Epidermal melanocyte (primary cell): ENCODE measurements at regions not wholly inside any gene's neighbourhood (a gene's known extent, or its start where the extent isn't known, plus 50 kb on each side); places are given as distances from the start of the nearest gene placed in this dataset.

Experiments
- DNase-seq: peaks from one replicate; pipeline ENCODE4 v3.0.0; 2011; ENCODE audit warnings: low spot score; ENCODE audit not compliant: insufficient read length

- peak; percentile 56 for DNase-seq
These were observed 122.5 kb downstream of the PHLDA1 start for GRCh38 chr12:75908961-75909605.

GRCh38 chr12:75905922-75906321 lies 125.7 kb downstream of the PHLDA1 start:
- no peak for DNase-seq

GRCh38 chr12:75900781-75901254 lies 130.8 kb downstream of the PHLDA1 start:
- DNase-seq, result no peak

GRCh38 chr12:75900226-75900625 lies 131.3 kb downstream of the PHLDA1 start:
- DNase-seq, result no peak

- no peak for DNase-seq
These were observed 136.4 kb downstream of the PHLDA1 start for GRCh38 chr12:75894965-75895754.

- DNase-seq, result no peak
These were observed 137.8 kb downstream of the PHLDA1 start for GRCh38 chr12:75893765-75894164.

GRCh38 chr12:75892731-75893408 lies 138.7 kb downstream of the PHLDA1 start:
- DNase-seq, result no peak

- no peak for DNase-seq
These were observed 140.5 kb downstream of the PHLDA1 start for GRCh38 chr12:75891072-75891471.

GRCh38 chr12:75890660-75891059 lies 140.9 kb downstream of the PHLDA1 start:
- DNase-seq, result no peak

- DNase-seq, result no peak
These were observed 141.4 kb downstream of the PHLDA1 start for GRCh38 chr12:75890141-75890540.

GRCh38 chr12:75888874-75889613 lies 142.5 kb downstream of the PHLDA1 start:
- peak; percentile 61 for DNase-seq

- DNase-seq, result no peak
These were observed 143.2 kb downstream of the PHLDA1 start for GRCh38 chr12:75888399-75888798.

GRCh38 chr12:75887979-75888378 lies 143.6 kb downstream of the PHLDA1 start:
- DNase-seq, result no peak

GRCh38 chr12:75884465-75884985 lies 147.1 kb downstream of the PHLDA1 start:
- DNase-seq, result no peak

GRCh38 chr12:75883241-75883640 lies 148.3 kb downstream of the PHLDA1 start:
- DNase-seq, result no peak

GRCh38 chr12:75882421-75882820 lies 149.2 kb downstream of the PHLDA1 start:
- DNase-seq, result no peak

- no peak for DNase-seq
These were observed 149.7 kb downstream of the PHLDA1 start for GRCh38 chr12:75881920-75882319.

- DNase-seq, result no peak
These were observed 153.6 kb downstream of the PHLDA1 start for GRCh38 chr12:75877763-75878621.

GRCh38 chr12:75876832-75877762 lies 154.5 kb downstream of the PHLDA1 start:
- no peak for DNase-seq
